Trophoblast cell (in vitro differentiated cells and primary cell): ENCODE measurements at regions not wholly inside any gene's neighbourhood (a gene's known extent, or its start where the extent isn't known, plus 50 kb on each side); places are given as distances from the start of the nearest gene placed in this dataset.
"Not testable (repeated sequence)": the region's sequence is repeated elsewhere in the genome, so short reads cannot be mapped to it uniquely, and the experiment has no call there.

Experiments
- DNase-seq, 2 donors: peaks; one replicate each; pipeline ENCODE4 v3.0.0-alpha.2; 2016
- H2AFZ ChIP-seq: 2 replicates; pipeline ENCODE4 v1.6.1; 2013; ENCODE audit warnings: low read length, moderate library complexity, mild to moderate bottlenecking; ENCODE audit not compliant: insufficient read depth, poor library complexity
- H2AK5ac ChIP-seq: 2 replicates; pipeline ENCODE4 v1.6.1; 2013; ENCODE audit warnings: mild to moderate bottlenecking, low read length
- H2BK120ac ChIP-seq: 2 replicates; pipeline ENCODE4 v1.6.1; 2013; ENCODE audit warnings: low read length, mild to moderate bottlenecking, moderate library complexity; ENCODE audit not compliant: insufficient read depth, poor library complexity
- H2BK12ac ChIP-seq: 2 replicates; pipeline ENCODE4 v1.6.1; 2013; ENCODE audit warnings: mild to moderate bottlenecking, low read length, moderate library complexity
- H2BK5ac ChIP-seq: 2 replicates; pipeline ENCODE4 v1.6.1; 2013; ENCODE audit warnings: low read length, low read depth, moderate library complexity, mild to moderate bottlenecking; ENCODE audit not compliant: poor library complexity
- H3K14ac ChIP-seq: 2 replicates; pipeline ENCODE4 v1.6.1; 2013; ENCODE audit warnings: mild to moderate bottlenecking, low read length
- H3K18ac ChIP-seq: 2 replicates; pipeline ENCODE4 v1.6.1; 2013; ENCODE audit warnings: mild to moderate bottlenecking, low read length
- H3K23ac ChIP-seq: 2 replicates; pipeline ENCODE4 v1.6.1; 2013; ENCODE audit warnings: low read length
- H3K27ac ChIP-seq: 2 replicates; pipeline ENCODE4 v1.5.1; 2013; ENCODE audit warnings: low read depth, mild to moderate bottlenecking, inconsistent platforms, low read length, moderate library complexity
- H3K27me3 ChIP-seq: 2 replicates; pipeline ENCODE4 v1.6.1; 2013; ENCODE audit warnings: inconsistent platforms, mild to moderate bottlenecking, low read length, moderate library complexity; ENCODE audit not compliant: insufficient read depth
- H3K36me3 ChIP-seq, 2 experiments: 1 replicate in 1 of 2; 2 replicates in 1 of 2; pipeline ENCODE4 v1.6.1; 2013; ENCODE audit warnings: low read length in 2 of 2, mild to moderate bottlenecking in 2 of 2, moderate library complexity in 1 of 2; ENCODE audit not compliant: insufficient read depth in 2 of 2, control insufficient read depth in 1 of 2
- H3K4ac ChIP-seq: 2 replicates; pipeline ENCODE4 v1.6.1; 2013; ENCODE audit warnings: low read depth, mild to moderate bottlenecking, low read length, moderate library complexity
- H3K4me1 ChIP-seq, 2 experiments: 1 replicate in 1 of 2; 2 replicates in 1 of 2; pipeline ENCODE4 v1.6.1; 2013; ENCODE audit warnings: low read length in 2 of 2, mild to moderate bottlenecking in 2 of 2, moderate library complexity in 1 of 2; ENCODE audit not compliant: insufficient read depth in 2 of 2, control insufficient read depth in 1 of 2
- H3K4me2 ChIP-seq: 2 replicates; pipeline ENCODE4 v1.6.1; 2013; ENCODE audit warnings: inconsistent platforms, mild to moderate bottlenecking, low read length, moderate library complexity
- H3K4me3 ChIP-seq: 2 replicates; pipeline ENCODE4 v1.5.1; 2013; ENCODE audit warnings: mild to moderate bottlenecking, low read depth, low read length, inconsistent platforms
- H3K79me1 ChIP-seq: one replicate; pipeline ENCODE4 v1.6.1; 2013; ENCODE audit warnings: low read length
- H3K79me2 ChIP-seq: 2 replicates; pipeline ENCODE4 v1.6.1; 2013; ENCODE audit warnings: low read length, mild to moderate bottlenecking; ENCODE audit not compliant: control insufficient read depth, insufficient read depth, poor library complexity
- H3K9ac ChIP-seq: 2 replicates; pipeline ENCODE4 v1.6.1; 2013; ENCODE audit warnings: mild to moderate bottlenecking, low read length
- H3K9me3 ChIP-seq: 2 replicates; pipeline ENCODE4 v1.6.1; 2013; ENCODE audit warnings: low read depth, mild to moderate bottlenecking, control low read depth, inconsistent platforms, low read length; ENCODE audit not compliant: insufficient read depth
- H4K12ac ChIP-seq: 2 replicates; pipeline ENCODE4 v1.6.1; 2013; ENCODE audit warnings: low read depth, mild to moderate bottlenecking, low read length, moderate library complexity
- H4K8ac ChIP-seq: 2 replicates; pipeline ENCODE4 v1.6.1; 2013; ENCODE audit warnings: low read depth, mild to moderate bottlenecking, low read length, moderate library complexity
- H4K91ac ChIP-seq: one replicate; pipeline ENCODE4 v1.6.1; 2013; ENCODE audit warnings: low read depth, mild to moderate bottlenecking, low read length, moderate library complexity
- WGBS: extraction: QIAGEN DNeasy Blood & Tissue Kit; methylation state at CpG from one replicate; pipeline ENCODE4 v1.1.7; 2013; ENCODE audit warnings: missing lambda C conversion rate; ENCODE audit not compliant: insufficient read length, insufficient coverage; ENCODE audit errors: extremely low coverage; 5-methylcytosine and 5-hydroxymethylcytosine counted together

- Histone ChIP-seq H3K18ac (no peak overlapping the region), H3K79me2 (no peaks in the 10 kb centered on the region), H2BK12ac (no peak overlapping the region), H3K27ac (no peak overlapping the region), H3K9ac (no peak overlapping the region), H4K12ac (no peak overlapping the region), H4K8ac (no peak overlapping the region), H3K36me3 (no peaks in the 10 kb centered on the region), H3K14ac (no peak overlapping the region), H2AK5ac (no peak overlapping the region), H3K4me3 (no peak overlapping the region), H3K23ac (no peak overlapping the region), H2AFZ (no peak overlapping the region), H2BK120ac (no peak overlapping the region), H3K4me1 (no peaks in the 10 kb centered on the region), H2BK5ac (no peak overlapping the region), H4K91ac (no peak overlapping the region), H3K79me1 (no peaks in the 10 kb centered on the region), H3K4ac (no peak overlapping the region), H3K4me2 (no peak overlapping the region), H3K27me3 (no peaks in the 10 kb centered on the region), H3K9me3 (no peaks in the 10 kb centered on the region)
- WGBS, result no CpG with 5 or more reads among the region's 3 CpGs
- DNase-seq, result no peak
Measured at GRCh38 chr2:220601674-220602073, 970.4 kb downstream of the EPHA4 start.

- not testable (repeated sequence) for H3K4me1 ChIP-seq, H2BK5ac ChIP-seq, H3K18ac ChIP-seq, H4K12ac ChIP-seq, H3K9me3 ChIP-seq, H3K23ac ChIP-seq, H3K36me3 ChIP-seq, H3K27me3 ChIP-seq, H3K79me1 ChIP-seq, H4K8ac ChIP-seq, H3K4ac ChIP-seq, H2AK5ac ChIP-seq, H2AFZ ChIP-seq, DNase-seq, H3K14ac ChIP-seq, H2BK120ac ChIP-seq, H3K79me2 ChIP-seq, H3K4me3 ChIP-seq, H2BK12ac ChIP-seq, H3K9ac ChIP-seq, H3K4me2 ChIP-seq, H3K27ac ChIP-seq, H4K91ac ChIP-seq
- no CpG with 5 or more reads among the region's 8 CpGs for WGBS
Measured at GRCh38 chr2:220613004-220613403, 959.1 kb downstream of the EPHA4 start.

- Histone ChIP-seq H3K4me3 (no peak overlapping the region), H3K79me2 (no peaks in the 10 kb centered on the region), H2AFZ (no peak overlapping the region), H4K8ac (no peak overlapping the region), H3K18ac (no peak overlapping the region), H3K4me2 (no peak overlapping the region), H3K23ac (no peak overlapping the region), H2AK5ac (no peak overlapping the region), H2BK5ac (no peak overlapping the region), H3K4me1 (no peaks in the 10 kb centered on the region), H2BK12ac (no peak overlapping the region), H4K91ac (no peak overlapping the region), H2BK120ac (no peak overlapping the region), H3K4ac (no peak overlapping the region), H3K27ac (no peak overlapping the region), H3K27me3 (no peaks in the 10 kb centered on the region), H4K12ac (no peak overlapping the region), H3K36me3 (no peaks in the 10 kb centered on the region), H3K14ac (no peak overlapping the region), H3K9ac (no peak overlapping the region), H3K9me3 (no peaks in the 10 kb centered on the region), H3K79me1 (no peaks in the 10 kb centered on the region)
- DNase-seq, result no peak
- no CpG with 5 or more reads among the region's 1 CpG for WGBS
Measured at GRCh38 chr2:220614064-220614463, 958.0 kb downstream of the EPHA4 start.

- Histone ChIP-seq H3K9me3 (no peaks in the 10 kb centered on the region), H4K12ac (no peak overlapping the region), H3K79me1 (no peaks in the 10 kb centered on the region), H3K4me2 (no peak overlapping the region), H3K23ac (no peak overlapping the region), H3K4me3 (no peak overlapping the region), H2BK12ac (no peak overlapping the region), H2AK5ac (no peak overlapping the region), H3K18ac (no peak overlapping the region), H3K27ac (no peak overlapping the region), H2AFZ (no peak overlapping the region), H2BK120ac (no peak overlapping the region), H3K4me1 (peaks cover 0 to 2% of the 10 kb centered on the region in 2 experiments), H4K8ac (no peak overlapping the region), H3K9ac (no peak overlapping the region), H3K79me2 (no peaks in the 10 kb centered on the region), H2BK5ac (no peak overlapping the region), H3K36me3 (no peaks in the 10 kb centered on the region), H3K4ac (no peak overlapping the region), H3K14ac (no peak overlapping the region), H3K27me3 (no peaks in the 10 kb centered on the region), H4K91ac (no peak overlapping the region)
- DNase-seq, result no peak
- no CpG with 5 or more reads among the region's 3 CpGs for WGBS
Measured at GRCh38 chr2:220619525-220620220, 952.4 kb downstream of the EPHA4 start.
